ENCODE measurements at regions not wholly inside any gene's neighbourhood (a gene's known extent, or its start where the extent isn't known, plus 50 kb on each side); places are given as distances from the start of the nearest gene placed in this dataset.

GRCh38 chr4:136009258-136009832, 1522.9 kb downstream of the PCDH18 start:
- TF ChIP-seq, protein P1, sequence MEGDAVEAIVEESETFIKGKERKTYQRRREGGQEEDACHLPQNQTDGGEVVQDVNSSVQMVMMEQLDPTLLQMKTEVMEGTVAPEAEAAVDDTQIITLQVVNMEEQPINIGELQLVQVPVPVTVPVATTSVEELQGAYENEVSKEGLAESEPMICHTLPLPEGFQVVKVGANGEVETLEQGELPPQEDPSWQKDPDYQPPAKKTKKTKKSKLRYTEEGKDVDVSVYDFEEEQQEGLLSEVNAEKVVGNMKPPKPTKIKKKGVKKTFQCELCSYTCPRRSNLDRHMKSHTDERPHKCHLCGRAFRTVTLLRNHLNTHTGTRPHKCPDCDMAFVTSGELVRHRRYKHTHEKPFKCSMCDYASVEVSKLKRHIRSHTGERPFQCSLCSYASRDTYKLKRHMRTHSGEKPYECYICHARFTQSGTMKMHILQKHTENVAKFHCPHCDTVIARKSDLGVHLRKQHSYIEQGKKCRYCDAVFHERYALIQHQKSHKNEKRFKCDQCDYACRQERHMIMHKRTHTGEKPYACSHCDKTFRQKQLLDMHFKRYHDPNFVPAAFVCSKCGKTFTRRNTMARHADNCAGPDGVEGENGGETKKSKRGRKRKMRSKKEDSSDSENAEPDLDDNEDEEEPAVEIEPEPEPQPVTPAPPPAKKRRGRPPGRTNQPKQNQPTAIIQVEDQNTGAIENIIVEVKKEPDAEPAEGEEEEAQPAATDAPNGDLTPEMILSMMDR (IDR thresholded peaks at IDR 0.05; ENCODE audit: low read depth, low read length, poor library complexity, severe bottlenecking): no peak
- TF ChIP-seq EZH2phosphoT487 (IDR thresholded peaks at IDR 0.05; ENCODE audit: borderline replicate concordance, low read length): no peak
